ENCODE measurements at regions not wholly inside any gene's neighbourhood (a gene's known extent, or its start where the extent isn't known, plus 50 kb on each side); places are given as distances from the start of the nearest gene placed in this dataset.

GRCh38 chr11:23284631-23285030 lies 424.4 kb upstream of the CCDC179 start:
- DNase-seq (ENCODE audit: insufficient read length, low spot score): no peak
- no peak for TF ChIP-seq CTCF (IDR thresholded peaks at IDR 0.05; ENCODE audit: insufficient read depth, missing control alignments)
- no peak for FAIRE-seq

- no peak for FAIRE-seq
- DNase-seq (ENCODE audit: insufficient read length, low spot score): no peak
These were observed 427.9 kb upstream of the CCDC179 start for GRCh38 chr11:23288003-23288783.

DNA sequence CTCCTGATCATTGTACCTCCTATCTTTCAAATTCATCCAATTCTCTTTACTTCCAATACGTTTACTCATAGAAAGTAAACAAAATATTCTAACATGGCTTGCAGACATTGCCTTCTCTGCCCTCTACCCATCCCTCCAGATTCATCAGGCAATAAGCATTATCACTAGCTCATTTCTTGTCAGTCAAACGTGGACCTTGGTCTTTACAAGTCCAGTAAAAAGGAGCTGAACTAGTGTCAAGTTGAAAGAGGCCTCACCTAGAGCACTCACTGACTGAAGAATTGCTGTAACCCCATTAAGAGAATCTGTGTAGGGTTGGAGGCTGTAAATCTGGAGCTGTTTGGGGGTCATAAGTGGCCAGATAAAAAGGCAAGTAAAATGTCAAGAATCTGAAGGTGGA lies 435.0 kb upstream of the CCDC179 start:
- no peak for FAIRE-seq
- TF ChIP-seq CTCF (IDR thresholded peaks at IDR 0.05; ENCODE audit: insufficient read depth, missing control alignments): no peak
- DNase-seq (ENCODE audit: insufficient read length, low spot score): no peak

More at GRCh38 chr11:23288003-23288783, 427.9 kb upstream of the CCDC179 start:
- no peak for TF ChIP-seq CTCF (IDR thresholded peaks at IDR 0.05; ENCODE audit: insufficient read depth, missing control alignments)

- no peak for TF ChIP-seq CTCF (IDR thresholded peaks at IDR 0.05; ENCODE audit: insufficient read depth, missing control alignments)
- DNase-seq (ENCODE audit: insufficient read length, low spot score) (no peak), FAIRE-seq (no peak)
These were observed 447.8 kb upstream of the CCDC179 start for GRCh38 chr11:23308041-23308440.

DNA sequence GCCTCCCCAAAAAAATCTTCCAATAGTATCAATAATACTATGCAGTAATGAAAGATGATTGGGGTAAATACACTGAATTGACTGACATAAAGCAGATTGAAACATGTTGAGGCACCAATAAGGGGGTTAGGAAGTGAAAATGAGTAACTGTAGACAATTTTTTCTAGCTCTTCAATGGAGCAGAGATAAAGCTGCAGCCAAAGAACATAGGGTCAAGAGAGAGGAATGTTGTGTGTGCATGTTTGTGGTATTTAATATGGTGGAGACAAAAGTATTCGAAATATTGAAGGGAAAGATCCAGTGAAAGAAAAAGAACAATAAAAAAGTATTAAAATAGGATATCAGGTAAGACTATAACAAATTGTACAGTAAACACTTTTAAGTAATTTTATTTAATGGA lies 450.0 kb upstream of the CCDC179 start:
- DNase-seq (ENCODE audit: insufficient read length, low spot score) (no peak), FAIRE-seq (no peak)
- TF ChIP-seq CTCF (IDR thresholded peaks at IDR 0.05; ENCODE audit: insufficient read depth, missing control alignments): no peak

DNA sequence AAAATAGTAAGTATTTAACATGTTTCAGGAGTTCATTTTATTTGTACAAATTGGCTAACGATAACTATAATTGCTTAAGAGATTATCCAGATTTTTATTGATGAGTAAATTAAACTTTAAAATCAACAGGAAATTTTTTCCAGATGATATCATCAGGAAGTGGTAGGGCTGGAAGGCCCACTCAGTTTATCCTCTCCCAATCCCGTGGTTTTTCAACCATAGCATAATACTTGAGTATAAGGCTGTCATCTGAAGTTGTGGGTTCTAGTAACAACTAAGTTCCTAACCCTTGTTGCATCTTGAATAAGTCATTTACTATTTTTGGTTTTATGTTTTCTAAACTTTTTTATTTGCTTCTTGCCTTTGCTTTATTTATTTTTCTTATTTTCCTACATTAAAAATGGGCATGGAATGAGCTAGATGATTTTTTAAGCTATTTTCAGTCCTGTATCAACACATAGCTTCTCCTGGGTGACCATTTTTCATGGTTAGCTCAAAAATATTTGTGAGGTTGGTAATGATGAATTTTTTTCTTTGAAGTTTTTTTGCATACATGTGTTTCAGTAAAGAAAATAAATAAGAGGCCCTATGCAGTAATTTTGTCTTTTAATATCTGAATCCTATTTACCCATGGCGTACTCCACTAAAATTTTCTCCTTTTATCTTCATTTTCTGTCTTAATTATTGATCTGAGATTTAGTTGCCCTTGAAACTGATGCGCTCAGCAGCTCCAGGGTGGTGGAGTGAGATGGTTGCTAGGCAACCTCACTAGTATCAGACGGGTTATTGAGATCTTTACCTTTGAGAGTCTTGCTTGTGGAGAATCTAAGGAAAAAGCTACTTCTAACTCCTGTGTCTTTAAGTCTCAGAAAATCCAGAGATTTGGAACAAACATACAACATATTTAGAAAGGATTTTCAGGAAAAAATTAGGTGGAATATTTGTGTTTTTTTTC lies 452.0 kb upstream of the CCDC179 start:
- no peak for TF ChIP-seq CTCF (IDR thresholded peaks at IDR 0.05; ENCODE audit: insufficient read depth, missing control alignments)
- FAIRE-seq (no peak), DNase-seq (ENCODE audit: insufficient read length, low spot score) (no peak)

Measured in D721Med (cell line).